Left ventricle myocardium inferior (tissue), 1 donor: ENCODE measurements at regions not wholly inside any gene's neighbourhood (a gene's known extent, or its start where the extent isn't known, plus 50 kb on each side); places are given as distances from the start of the nearest gene placed in this dataset.

Experiments used
- DNase-seq: peaks from one replicate; pipeline ENCODE4 v3.0.0-alpha.2; 2020
- H3K27ac ChIP-seq: fragments of 200-600 bp; replicated peaks from 2 replicates; pipeline ENCODE4 v1.8.0; 2021
- H3K27me3 ChIP-seq: fragments of 200-600 bp; 2 replicates; pipeline ENCODE4 v1.8.0; 2021; ENCODE audit warnings: low read depth
- H3K36me3 ChIP-seq: fragments of 200-600 bp; 2 replicates; pipeline ENCODE4 v1.8.0; 2021
- H3K4me1 ChIP-seq: fragments of 200-600 bp; 2 replicates; pipeline ENCODE4 v1.8.0; 2021
- H3K4me3 ChIP-seq: fragments of 200-600 bp; 2 replicates; pipeline ENCODE4 v1.8.0; 2021; ENCODE audit warnings: mild to moderate bottlenecking, moderate library complexity
- H3K9me3 ChIP-seq: fragments of 200-600 bp; replicated peaks from 2 replicates; pipeline ENCODE4 v1.8.0; 2021
- intact Hi-C: fragments of 100-400 bp; cut with micrococcal nuclease; formaldehyde crosslinking; loops from one replicate; pipeline ENCODE4 v1.11.0; 2022
- TF ChIP-seq, protein P1 (sequence below): fragments of 200-600 bp; IDR thresholded peaks from 2 replicates; pipeline ENCODE4 v1.8.0; 2021; ENCODE audit warnings: antibody characterized with exemption, mild to moderate bottlenecking, borderline replicate concordance
- donor health status: DM: no; HTN: yes; CAD: no; lungs with severe emphysema.

GRCh38 chr1:8139383-8139782 lies 113.3 kb upstream of the ERRFI1 start:
- intact Hi-C loops, result no loop called here
- Histone ChIP-seq H3K4me3 (no peak overlapping the region), H3K9me3 (no peaks in the 10 kb centered on the region), H3K36me3 (no peaks in the 10 kb centered on the region), H3K4me1 (peaks cover 26% of the 10 kb centered on the region), H3K27me3 (no peaks in the 10 kb centered on the region), H3K27ac (no peak overlapping the region)
- TF ChIP-seq, protein P1, sequence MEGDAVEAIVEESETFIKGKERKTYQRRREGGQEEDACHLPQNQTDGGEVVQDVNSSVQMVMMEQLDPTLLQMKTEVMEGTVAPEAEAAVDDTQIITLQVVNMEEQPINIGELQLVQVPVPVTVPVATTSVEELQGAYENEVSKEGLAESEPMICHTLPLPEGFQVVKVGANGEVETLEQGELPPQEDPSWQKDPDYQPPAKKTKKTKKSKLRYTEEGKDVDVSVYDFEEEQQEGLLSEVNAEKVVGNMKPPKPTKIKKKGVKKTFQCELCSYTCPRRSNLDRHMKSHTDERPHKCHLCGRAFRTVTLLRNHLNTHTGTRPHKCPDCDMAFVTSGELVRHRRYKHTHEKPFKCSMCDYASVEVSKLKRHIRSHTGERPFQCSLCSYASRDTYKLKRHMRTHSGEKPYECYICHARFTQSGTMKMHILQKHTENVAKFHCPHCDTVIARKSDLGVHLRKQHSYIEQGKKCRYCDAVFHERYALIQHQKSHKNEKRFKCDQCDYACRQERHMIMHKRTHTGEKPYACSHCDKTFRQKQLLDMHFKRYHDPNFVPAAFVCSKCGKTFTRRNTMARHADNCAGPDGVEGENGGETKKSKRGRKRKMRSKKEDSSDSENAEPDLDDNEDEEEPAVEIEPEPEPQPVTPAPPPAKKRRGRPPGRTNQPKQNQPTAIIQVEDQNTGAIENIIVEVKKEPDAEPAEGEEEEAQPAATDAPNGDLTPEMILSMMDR, result no peak
- DNase-seq, result no peak

- Histone ChIP-seq H3K27ac (peak overlapping the region; percentile 63), H3K9me3 (no peaks in the 10 kb centered on the region), H3K36me3 (no peaks in the 10 kb centered on the region), H3K4me3 (no peak overlapping the region), H3K27me3 (no peaks in the 10 kb centered on the region), H3K4me1 (peaks cover 33% of the 10 kb centered on the region)
- intact Hi-C loops, result no loop called here
- DNase-seq, result no peak
- TF ChIP-seq, protein P1, result no peak
Observed at GRCh38 chr1:8138673-8139072, 112.6 kb upstream of the ERRFI1 start.

- intact Hi-C loops, result no loop called here
- H3K9me3 ChIP-seq, result no peaks in the 10 kb centered on the region
- H3K27me3 ChIP-seq, result no peaks in the 10 kb centered on the region
- H3K36me3 ChIP-seq, result no peaks in the 10 kb centered on the region
- peaks cover 43% of the 10 kb centered on the region for H3K4me1 ChIP-seq
- TF ChIP-seq, protein P1, result no peak
- no peak overlapping the region for H3K4me3 ChIP-seq
- H3K27ac ChIP-seq, result peak overlapping the region; percentile 63
- DNase-seq, result no peak
Observed at GRCh38 chr1:8137481-8138244, 111.6 kb upstream of the ERRFI1 start.

GRCh38 chr1:8136766-8137165 lies 110.7 kb upstream of the ERRFI1 start:
- no peaks in the 10 kb centered on the region for H3K36me3 ChIP-seq
- H3K9me3 ChIP-seq, result no peaks in the 10 kb centered on the region
- H3K27me3 ChIP-seq, result no peaks in the 10 kb centered on the region
- no peak for DNase-seq
- intact Hi-C loops, result no loop called here
- H3K4me3 ChIP-seq, result no peak overlapping the region
- H3K4me1 ChIP-seq, result peaks cover 43% of the 10 kb centered on the region
- TF ChIP-seq, protein P1, result no peak
- H3K27ac ChIP-seq, result peak overlapping the region; percentile 63

- Histone ChIP-seq H3K27ac (peak overlapping the region; percentile 81), H3K4me3 (no peak overlapping the region), H3K4me1 (peaks cover 43% of the 10 kb centered on the region), H3K9me3 (no peaks in the 10 kb centered on the region), H3K36me3 (no peaks in the 10 kb centered on the region), H3K27me3 (no peaks in the 10 kb centered on the region)
- intact Hi-C loops, result no loop called here
- TF ChIP-seq, protein P1, result no peak
- no peak for DNase-seq
Observed at GRCh38 chr1:8135250-8135649, 109.1 kb upstream of the ERRFI1 start.
